ENCODE measurements at regions not wholly inside any gene's neighbourhood (a gene's known extent, or its start where the extent isn't known, plus 50 kb on each side); places are given as distances from the start of the nearest gene placed in this dataset.
"Not testable (repeated sequence)": the region's sequence is repeated elsewhere in the genome, so short reads cannot be mapped to it uniquely, and the experiment has no call there.

DNA sequence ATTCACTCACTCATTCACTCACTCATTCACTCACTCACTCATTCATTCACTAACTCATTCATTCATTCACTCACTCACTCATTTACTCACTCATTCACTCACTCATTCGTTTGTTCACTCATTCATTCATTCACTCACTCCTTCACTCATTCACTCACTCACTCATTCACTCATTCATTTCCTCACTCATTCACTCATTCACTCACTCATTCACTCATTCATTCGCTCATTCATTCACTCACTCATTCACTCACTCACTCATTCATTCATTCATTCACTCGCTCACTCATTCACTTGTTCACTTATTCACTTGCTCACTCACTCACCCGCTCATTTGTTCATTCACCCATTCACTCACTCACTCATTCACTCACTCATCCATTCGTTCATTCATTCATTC lies 140.2 kb upstream of the FOXD4L5 start:
- not testable (repeated sequence) for TF ChIP-seq CTCF (IDR thresholded peaks at IDR 0.05; ENCODE audit: low read depth, low read length); POLR2A (IDR thresholded peaks at IDR 0.05; ENCODE audit: extremely low read depth, insufficient read length); MAX (IDR thresholded peaks at IDR 0.05; ENCODE audit: low read depth, low read length)

Data from NB4 (cell line).